ENCODE measurements at regions not wholly inside any gene's neighbourhood (a gene's known extent, or its start where the extent isn't known, plus 50 kb on each side); places are given as distances from the start of the nearest gene placed in this dataset.
A peak's percentile ranks its signal among the peaks of the same experiment; 100 is the strongest.

DNA sequence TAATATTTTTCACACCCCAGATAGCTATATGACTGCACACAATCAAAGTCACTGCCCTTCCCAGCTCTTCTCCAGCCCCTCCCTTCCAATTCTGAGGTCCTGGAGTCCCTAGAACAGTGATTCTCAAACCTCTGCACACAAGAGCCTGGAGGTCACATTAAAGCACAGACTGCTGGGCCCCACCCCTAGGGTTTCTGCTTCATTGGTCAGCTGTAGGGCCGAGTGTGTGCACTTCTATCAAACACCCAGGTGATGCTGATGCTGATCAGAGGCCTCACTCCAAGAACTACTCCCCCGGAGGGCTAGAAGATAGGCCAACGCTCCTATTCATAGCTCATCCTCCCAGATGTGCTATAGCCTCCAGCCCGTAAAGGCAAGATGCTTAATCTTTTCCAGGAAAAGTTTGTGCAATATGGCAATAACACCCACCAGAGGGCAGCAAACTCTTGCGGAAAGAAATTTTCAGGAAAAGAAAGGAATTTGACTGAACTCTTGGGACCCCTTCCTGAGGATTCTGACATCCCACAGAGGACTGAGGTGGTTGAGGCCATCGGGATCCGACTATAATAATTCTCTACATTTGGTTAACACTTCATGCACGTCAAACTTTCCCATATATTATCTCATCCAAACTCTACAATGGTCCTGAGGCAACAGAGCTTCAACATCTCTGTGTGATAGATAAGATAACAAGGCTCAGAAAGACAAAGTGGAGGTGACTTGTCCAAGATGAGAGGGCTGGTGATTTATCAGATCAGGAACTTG, 194.2 kb upstream of the PKDCC start:
- no peak for DNase-seq (ENCODE audit: low read depth)

DNA sequence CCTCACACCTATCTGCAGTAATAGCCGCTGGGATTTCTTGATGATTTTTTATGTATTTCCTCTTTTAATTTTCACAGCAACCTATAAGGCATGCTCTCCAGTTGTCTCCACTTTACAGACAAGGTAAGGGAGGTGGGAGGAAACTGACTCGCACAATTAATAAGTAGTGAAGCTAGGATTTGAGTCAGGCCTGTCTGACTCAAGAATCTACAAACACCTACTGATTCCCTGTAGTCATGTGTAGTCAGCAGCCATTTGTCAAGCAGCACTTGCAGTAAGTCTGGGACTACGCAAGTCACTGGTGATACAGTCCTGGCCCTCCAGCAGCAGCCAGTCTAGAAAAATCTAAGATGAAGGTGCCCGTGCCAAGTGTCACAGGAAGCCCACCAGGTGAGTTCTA, 193.6 kb upstream of the PKDCC start:
- DNase-seq (ENCODE audit: low read depth) = no peak

DNA sequence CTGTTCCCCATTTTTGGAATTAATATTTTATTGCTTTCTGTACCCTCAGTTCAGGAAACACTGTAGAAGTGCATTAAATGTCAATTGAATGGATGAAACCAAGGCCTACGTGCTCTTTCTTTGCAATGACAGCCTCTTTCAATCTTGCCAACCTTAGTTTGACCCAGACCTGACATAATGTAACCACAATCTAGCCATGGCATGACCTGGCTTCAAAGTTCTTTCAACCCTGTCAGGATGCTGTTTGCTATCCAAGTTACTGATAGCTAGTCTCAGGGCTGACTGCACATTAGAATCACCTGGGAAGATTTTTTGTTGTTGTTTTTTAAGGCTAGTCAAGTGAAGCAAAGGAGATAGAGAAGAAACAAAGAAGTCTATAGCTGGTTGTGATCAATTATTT, 190.9 kb upstream of the PKDCC start:
- no peak for DNase-seq (ENCODE audit: low read depth)

DNA sequence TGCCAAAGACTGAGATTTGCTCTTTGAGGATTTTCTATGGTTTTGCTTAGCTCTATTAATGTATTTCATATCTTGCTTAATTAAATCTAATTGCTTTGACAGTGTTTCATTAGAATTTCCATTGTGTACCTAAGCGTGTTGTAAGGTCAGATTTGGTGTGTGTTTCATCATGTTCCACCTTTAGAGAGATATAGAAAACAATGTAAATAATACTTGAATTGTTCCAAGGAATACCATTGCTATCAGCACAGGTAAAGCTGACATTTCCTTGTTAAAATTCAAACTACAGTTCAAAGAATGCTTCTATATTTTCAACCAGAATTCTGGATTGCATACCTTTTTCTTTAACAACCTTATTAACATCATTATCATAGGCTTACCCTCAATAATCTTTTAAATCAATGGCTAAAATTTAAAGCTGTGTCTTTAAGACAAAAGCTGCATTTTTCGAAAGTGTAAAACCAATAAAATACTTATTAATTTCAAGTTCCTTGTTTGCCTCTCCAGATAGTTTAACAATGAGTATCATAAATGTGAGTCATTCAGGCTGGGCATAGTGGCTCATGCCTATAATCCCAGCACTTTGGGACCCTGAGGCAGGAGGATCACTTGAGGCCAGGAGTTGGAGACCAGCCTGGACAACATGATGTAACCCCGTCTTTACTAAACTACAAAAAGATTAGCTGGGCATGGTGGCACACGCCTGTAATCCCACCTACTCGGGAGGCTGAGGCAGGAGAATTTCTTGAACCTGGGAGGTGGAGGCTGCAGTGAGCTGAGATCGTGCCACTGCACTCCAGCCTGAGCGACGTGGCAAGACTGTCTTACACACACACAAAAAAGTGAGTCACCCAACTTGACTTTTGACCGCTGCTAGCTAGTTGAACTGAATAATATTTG, 188.0 kb upstream of the PKDCC start:
- no peak for DNase-seq (ENCODE audit: low read depth)

DNA sequence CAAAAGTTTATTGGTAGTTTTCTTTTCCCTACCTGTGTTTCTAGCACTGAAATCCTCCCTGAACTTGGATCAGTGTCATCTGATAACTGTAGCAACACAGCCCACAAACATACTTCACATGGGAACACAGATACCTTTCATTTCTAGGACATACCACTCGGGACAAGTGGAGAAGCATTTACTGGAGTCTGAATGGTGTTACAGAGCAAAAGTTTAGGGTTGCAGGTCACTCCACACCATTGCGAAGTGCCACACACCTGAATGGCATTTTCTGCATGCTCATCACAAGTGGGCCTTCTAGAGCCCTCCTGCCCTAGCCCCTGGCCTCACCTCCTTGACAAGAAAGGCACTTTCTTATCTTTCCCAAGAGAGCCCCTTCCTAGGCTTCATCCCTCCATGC, 184.8 kb upstream of the PKDCC start:
- no peak for DNase-seq (ENCODE audit: low read depth)

DNA sequence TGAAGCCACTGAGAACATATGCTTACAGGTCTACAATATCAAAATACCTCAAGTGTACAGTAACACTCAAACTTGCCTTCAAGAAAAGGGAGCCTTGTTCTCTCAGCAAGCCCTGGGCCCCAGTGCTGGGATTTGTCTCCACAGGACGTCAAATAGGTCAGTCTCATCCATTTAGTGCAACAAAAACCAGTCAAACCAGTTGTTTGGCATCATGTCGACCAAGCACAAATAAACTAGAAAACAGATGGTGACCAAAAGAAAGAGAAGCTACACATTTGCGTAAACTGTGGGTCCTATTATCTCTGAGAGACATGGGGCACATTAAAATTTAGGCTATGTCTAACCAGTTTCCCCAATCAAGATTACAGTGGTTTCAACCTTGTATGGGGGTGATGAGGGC, 182.6 kb upstream of the PKDCC start:
- no peak for DNase-seq (ENCODE audit: low read depth)

DNA sequence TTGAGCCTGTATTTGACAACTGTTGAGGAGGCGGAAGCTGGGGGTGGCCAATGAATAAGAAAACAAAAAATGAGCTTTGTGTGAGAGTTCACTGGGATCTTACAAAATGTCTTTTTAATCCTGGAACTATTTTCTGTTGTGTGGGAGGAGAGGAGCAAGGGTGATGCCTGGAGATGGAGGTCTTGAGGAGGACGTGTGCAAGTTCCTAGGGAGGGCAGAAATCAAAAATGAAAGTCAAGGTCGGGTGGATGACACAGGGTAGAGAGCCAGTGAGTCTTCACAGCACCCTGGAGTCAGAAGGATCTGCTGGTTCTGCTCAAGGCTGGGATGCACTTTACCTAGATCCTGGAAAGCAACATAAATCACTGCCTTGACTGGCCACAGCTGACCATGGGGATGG, 180.3 kb upstream of the PKDCC start:
- DNase-seq (ENCODE audit: low read depth) = no peak

DNA sequence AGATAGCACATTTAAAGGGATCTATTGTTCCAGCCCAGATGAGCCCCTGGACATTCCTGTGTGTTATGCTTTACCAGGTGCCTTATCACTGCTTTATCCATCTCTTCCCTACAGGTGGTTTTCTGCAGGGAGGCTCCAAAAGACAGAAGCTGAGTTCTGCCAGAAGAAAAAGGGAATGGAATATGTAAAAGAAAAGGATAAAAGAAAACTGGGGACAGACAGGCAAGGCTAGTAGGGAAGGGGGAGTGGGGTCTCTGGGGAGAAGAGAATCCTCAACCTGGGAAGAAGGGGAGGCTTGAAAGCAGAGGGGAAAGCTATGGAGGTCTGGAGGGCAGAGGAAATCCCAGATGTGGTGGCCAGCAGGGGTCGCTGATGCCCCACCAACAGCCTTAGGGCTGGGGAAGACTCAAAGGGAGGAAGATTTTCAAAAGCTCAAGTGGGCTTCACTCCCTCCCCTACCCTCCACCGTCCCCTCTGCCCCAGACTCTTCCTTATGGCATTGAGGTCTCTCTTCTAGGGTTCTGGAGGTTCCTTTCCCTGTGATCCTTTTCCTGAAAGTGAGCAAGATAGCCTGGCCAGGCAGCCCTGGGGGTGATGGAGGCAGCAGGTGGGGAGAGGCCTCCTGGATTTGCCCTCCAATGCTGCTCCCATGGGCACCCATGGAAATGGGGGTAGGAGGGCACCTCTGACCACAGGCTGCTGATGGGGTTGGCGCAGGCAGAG, 178.1 kb upstream of the PKDCC start:
- peak; percentile 63 for DNase-seq (ENCODE audit: low read depth)

DNA sequence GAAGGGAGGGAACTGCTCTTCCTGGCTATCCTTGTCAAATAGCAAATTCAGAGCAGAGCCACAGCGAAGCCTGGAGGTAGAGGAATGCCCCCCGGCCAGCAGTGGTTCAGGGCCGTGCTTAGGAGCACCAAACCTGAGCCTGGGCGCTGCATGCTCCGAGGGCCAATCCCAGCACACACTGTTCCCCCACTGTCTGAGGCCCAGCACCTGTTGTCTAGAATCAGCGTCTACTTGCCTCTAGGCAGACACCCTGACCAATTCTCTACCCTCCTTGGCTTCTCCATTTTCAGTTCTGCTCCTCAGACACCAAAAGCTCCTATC, 177.6 kb upstream of the PKDCC start:
- no peak for DNase-seq (ENCODE audit: low read depth)

DNA sequence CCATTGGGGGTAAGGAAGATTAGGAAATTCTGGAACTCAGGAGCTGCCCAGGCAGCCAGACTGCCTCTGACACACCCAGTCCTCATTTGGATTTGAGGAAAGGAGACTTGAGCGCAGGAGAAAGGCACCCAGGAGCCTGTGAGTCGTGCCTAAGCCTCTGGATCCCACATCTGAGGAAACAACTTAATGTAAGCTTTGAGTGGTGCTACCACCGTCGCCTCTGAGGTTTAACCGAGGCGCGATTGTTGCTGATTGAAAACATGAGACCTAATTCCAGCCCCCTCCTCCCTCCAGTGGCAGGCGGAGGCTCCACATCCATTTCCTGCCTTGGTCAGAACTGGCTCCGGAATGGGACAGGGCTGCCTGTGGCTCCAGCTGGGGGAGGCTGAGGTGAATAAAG, 176.7 kb upstream of the PKDCC start:
- no peak for DNase-seq (ENCODE audit: low read depth)

DNA sequence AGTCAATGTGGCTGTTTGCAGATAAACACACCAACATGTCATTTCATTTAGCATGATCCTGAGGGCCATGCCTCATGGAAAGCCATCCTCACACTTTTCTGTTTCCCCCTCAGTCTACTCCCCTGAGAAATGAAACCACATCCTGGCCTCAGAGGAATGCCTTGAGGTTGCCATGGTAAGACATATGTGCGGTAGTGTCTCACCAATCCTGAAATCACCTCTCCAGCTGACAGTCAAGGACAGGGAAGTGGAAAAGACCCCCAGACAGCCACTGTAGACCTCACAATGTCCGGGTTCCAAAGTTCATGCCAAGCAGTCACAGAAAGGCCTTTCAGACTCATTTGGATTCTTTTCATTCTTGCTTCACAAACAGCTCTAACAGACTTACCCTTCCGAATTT, 175.2 kb upstream of the PKDCC start:
- no peak for DNase-seq (ENCODE audit: low read depth)

DNA sequence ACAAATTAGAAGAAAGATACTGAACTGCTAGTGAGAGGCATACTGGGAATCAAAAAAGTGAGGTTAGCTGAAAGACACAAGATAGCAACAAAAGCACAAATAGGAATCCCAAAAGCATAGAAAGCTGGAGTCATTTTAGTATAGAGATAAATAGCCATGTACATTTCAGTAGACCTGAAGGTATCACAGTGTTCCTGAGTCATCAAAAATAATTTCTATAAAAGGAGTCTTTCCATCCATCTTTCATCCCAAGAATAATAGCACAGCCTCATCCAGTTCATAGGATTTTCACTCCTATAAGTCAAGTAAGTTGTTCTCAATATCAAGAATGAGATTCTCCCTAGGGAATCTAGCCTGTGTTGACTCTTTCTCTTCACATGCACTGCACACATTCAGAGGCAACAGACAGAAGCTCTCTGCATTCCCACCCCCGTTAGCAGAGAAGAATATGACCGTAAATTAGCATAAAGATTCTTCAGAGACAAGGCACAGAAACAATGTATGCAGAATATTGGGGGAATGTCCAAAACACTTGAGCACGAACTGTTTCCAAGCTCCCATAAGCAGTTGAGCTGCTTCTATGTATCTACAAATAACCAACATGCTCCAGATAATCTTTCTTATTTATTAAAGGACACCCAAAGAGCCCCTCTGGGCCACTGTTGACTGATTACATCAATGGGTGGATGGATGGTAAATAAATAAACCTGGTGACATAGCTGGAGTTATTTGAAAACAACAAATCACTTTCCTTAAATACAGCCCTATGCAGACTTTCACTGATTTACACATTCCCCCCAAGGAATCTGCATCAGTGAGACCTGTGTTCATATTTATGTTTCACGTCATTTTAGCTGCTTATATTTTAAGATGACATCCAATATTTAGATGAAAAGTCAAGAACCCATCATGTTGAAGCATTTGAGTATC, 174.5 kb upstream of the PKDCC start:
- DNase-seq (ENCODE audit: low read depth) = no peak

DNA sequence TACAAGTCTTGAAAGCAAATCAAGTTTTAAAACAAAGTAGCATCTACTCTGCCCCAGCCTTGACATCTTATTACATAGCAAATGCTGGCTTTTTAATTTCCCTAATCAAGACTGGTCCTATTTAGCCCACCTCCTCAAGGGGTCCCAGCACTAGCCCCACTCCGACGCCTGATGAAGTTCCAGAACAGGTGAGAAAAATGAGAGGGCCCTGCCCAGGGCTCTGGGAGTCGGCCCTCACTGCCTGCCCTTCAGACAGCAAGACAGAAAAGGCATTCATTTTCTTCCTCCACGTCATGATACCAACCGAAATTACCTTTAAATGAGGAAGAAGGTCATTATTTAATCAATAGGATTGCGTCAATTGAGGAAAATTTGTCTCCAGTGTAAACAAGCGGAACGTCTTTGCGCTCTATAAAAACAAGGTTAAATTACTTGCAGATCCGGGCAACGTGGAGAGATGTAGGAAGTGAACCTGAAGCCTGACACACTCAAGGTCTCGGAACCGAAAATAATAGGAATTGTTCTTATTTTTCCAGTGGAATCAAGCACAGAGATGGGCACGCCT, 170.6 kb upstream of the PKDCC start:
- no peak for DNase-seq (ENCODE audit: low read depth)

DNA sequence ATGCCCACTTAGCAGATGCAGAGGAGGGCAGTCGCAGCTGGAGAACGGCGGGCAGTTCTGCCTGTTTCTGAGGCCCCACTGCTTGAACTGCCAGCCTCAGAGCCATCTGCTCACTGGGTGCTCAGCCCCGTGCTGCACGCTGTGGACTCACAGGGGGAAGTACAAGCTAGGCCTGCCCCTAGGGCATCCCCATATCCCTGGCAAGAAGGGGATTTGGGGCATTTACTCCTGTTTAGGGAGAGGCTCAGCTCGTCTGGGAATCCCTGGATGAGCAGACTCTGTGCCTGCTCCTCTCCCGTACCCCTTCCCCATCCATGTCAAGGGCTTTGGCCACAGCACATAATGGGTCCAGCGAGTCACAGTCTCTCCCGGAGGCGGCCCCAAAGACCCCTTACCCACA, 169.8 kb upstream of the PKDCC start:
- no peak for DNase-seq (ENCODE audit: low read depth)

DNA sequence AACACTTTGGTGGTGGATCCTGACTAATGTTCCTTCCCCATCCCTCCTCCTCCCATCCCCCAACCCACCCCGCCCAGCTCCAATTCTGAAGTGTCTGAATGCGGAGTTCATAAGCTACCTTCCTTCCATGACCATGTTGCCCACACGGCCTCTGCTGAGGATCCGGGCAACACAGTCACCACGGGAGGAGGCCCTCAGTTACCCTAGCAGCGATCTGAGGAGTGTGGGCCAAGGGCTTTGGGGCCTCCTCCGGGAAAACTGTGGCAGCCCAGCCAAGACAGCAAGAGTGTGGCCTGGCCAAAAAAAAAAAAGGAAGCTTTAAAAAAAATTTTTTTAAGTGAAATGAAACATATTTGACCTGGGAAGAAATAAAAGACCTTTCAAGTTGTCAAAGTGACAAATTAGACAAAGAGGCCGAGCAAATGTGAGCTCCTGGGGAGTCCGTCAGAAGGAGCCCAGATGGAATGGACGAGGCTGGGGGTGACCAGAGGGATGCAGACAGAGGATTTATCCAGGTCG, 169.0 kb upstream of the PKDCC start:
- DNase-seq (ENCODE audit: low read depth) = no peak

DNA sequence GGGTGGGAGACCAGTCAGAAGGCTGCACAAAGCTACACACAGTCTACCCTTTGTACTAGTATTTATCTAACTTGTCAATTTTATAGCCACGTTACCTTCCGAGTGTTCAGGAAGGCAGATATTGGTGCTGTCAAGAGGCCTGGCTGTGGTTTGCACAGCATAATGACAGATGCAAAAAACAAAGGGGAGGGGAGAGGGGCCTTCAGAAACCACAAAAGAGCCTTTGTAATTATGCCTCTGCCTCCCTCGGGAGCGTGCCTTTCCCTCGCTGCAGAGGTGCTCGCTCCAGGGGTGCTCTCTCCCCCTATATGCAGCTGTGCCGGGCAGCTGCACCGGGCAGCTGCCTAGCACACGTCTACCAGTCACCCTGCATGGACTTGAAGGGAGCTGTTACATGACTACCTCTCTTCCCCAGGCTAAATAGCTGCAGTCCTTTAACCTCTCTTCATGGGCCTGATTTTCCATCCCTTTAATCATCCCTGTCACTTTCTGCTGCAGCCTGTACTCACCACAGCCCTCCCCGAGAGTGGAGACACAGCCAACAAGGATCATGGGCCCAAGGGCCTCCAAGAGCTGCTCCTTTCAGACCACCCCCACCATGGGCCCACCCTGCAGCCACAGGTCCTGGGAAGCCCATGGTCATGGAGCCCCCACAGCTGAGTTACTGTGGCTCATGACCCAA, 168.4 kb upstream of the PKDCC start:
- DNase-seq (ENCODE audit: low read depth) = no peak

DNA sequence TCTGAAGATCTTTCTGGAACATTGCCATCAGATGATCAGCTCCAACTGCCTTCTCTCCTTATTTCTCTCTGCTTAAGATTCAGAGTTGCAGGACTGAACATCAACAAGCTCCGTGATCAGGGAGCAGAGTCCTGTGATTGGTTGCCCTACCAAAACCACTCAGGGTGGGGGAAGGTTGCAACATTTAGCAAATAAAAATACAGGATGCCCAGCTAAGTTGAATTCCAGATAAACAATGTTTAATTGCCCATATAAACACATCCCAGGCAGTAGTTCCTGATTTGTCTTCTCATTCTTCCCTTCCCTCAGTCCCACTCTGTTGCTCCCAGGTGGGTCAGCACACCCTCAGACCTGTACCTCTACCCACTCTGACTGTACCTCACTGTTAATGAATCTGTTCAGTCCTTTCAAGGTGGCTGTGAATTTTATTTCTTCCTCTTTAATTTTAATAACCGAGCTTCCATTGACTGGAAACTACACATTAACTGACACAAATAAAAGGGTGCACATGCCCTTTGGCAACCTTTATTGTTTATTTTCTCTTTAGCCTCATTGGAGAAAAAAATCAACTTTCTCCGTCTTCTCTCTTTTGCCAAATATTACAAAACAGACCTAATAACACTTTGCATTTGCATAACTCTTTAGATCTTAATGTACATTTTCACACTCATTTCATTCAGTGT, 167.1 kb upstream of the PKDCC start:
- DNase-seq (ENCODE audit: low read depth) = no peak

DNA sequence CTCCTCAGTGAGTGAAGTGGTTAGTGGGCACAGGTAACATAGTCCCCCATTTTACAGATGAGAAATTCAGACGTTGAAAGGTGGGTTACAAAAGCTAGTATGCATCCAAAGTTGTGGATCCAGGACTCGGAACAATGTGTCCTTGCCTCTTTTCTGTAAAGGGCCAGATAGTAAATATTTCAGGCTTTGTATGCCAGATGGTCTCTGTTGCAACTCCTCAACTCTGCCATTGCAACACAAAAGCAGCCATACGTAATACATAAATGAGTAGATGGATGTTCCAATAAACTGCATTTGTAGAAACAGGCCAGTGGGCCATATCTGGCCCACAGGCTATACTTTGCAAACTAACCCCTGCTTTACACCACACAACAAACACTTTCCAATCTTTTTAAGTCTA, 166.6 kb upstream of the PKDCC start:
- no peak for DNase-seq (ENCODE audit: low read depth)

DNA sequence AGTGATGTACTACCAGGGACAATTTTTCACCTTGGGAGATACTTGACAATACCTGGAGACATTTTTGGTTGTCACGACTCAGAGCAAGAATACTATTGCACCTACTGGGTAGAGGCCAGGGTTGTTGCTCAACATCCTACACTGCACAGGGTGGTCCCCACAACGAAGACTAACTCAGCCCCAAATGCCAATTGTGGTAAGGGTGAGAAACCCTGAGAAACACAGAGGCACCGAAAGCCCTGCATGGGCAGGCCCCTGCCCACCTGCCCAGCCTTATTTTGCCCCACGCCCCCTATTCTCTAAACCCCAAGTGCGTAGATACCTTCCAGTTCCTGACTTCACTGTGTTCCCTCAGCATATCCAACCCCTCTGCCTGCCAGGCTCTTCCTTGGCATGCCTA, 163.1 kb upstream of the PKDCC start:
- DNase-seq (ENCODE audit: low read depth) = no peak

DNA sequence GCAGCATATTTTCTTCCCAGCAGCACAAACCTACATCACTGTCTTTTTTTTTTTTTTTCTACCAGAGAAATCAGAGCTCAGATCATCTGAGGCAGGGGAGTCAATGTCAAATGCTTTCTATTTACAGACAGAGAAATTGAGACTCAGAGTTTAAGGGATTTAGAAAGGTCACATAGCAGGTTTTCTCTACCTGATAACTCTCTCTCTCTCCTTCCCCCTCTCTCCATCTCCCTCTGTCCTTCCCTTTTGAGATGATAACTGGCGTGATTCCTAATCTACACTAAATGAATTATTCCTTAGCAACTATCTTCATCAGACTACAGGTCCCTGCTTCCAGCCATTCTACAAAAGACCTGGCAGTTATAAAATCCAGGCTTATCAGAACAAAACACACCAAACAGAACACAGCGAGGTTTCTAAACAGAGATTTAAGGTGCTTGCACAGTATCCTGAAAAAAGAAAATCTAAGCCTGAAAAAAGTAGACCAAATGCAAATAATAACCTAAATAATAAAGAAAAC, 161.6 kb upstream of the PKDCC start:
- no peak for DNase-seq (ENCODE audit: low read depth)
